Urothelium cell line (cell line): ENCODE measurements at regions not wholly inside any gene's neighbourhood (a gene's known extent, or its start where the extent isn't known, plus 50 kb on each side); places are given as distances from the start of the nearest gene placed in this dataset.
A peak's percentile ranks its signal among the peaks of the same experiment; 100 is the strongest.

Source experiments
- DNase-seq: peaks from one replicate; pipeline ENCODE4 v3.0.0; 2011; ENCODE audit warnings: low spot score, mixed read lengths
- FAIRE-seq: peaks from 2 replicates; lab custom pipeline; 2011; peaks lifted over from hg19 to GRCh38; lab: Jason Lieb, UNC

GRCh38 chr7:84450772-84451171 is 256.2 kb upstream of the SEMA3A start:
- FAIRE-seq (no peak), DNase-seq (no peak)

- FAIRE-seq (peak; percentile 40), DNase-seq (no peak)
Measured at GRCh38 chr7:84447636-84448293, 253.2 kb upstream of the SEMA3A start.

- FAIRE-seq (peak; percentile 42), DNase-seq (no peak)
Measured at GRCh38 chr7:84446991-84447480, 252.4 kb upstream of the SEMA3A start.

GRCh38 chr7:84425702-84426259 is 231.2 kb upstream of the SEMA3A start:
- DNase-seq, result no peak
- FAIRE-seq, result no peak

GRCh38 chr7:84422790-84423189 is 228.2 kb upstream of the SEMA3A start:
- no peak for FAIRE-seq
- DNase-seq, result no peak

GRCh38 chr7:84412161-84412969 is 217.8 kb upstream of the SEMA3A start:
- peak; percentile 81 for DNase-seq
- peak; percentile 98 for FAIRE-seq

- DNase-seq (no peak), FAIRE-seq (no peak)
Measured at GRCh38 chr7:84399661-84400060, 205.1 kb upstream of the SEMA3A start.

GRCh38 chr7:84394219-84394618 is 199.6 kb upstream of the SEMA3A start:
- DNase-seq (no peak), FAIRE-seq (peak; percentile 9)

- DNase-seq (no peak), FAIRE-seq (no peak)
Measured at GRCh38 chr7:84393786-84394185, 199.2 kb upstream of the SEMA3A start.

GRCh38 chr7:84390845-84391244 is 196.3 kb upstream of the SEMA3A start:
- DNase-seq, result no peak
- FAIRE-seq, result no peak

- no peak for DNase-seq
- FAIRE-seq, result no peak
Measured at GRCh38 chr7:84389242-84389641, 194.7 kb upstream of the SEMA3A start.

- DNase-seq (no peak), FAIRE-seq (no peak)
Measured at GRCh38 chr7:84387595-84387994, 193.0 kb upstream of the SEMA3A start.

- FAIRE-seq, result peak; percentile 13
- DNase-seq, result no peak
Measured at GRCh38 chr7:84384417-84384816, 189.8 kb upstream of the SEMA3A start.

- no peak for FAIRE-seq
- no peak for DNase-seq
Measured at GRCh38 chr7:84379446-84379845, 184.9 kb upstream of the SEMA3A start.

- DNase-seq, result no peak
- FAIRE-seq, result no peak
Measured at GRCh38 chr7:84372712-84373111, 178.1 kb upstream of the SEMA3A start.

- FAIRE-seq, result peak; percentile 93
Measured at GRCh38 chr7:84372155-84372621, 177.6 kb upstream of the SEMA3A start.

GRCh38 chr7:84370114-84370513 is 175.5 kb upstream of the SEMA3A start:
- FAIRE-seq, result no peak

More at GRCh38 chr7:84372155-84372621, 177.6 kb upstream of the SEMA3A start:
- DNase-seq, result peak; percentile 53

GRCh38 chr7:84368122-84368521 is 173.5 kb upstream of the SEMA3A start:
- DNase-seq (no peak), FAIRE-seq (no peak)

More at GRCh38 chr7:84370114-84370513, 175.5 kb upstream of the SEMA3A start:
- DNase-seq, result no peak

- DNase-seq, result peak; percentile 34
- no peak for FAIRE-seq
Measured at GRCh38 chr7:84364708-84365107, 170.1 kb upstream of the SEMA3A start.

GRCh38 chr7:84363741-84364140 is 169.2 kb upstream of the SEMA3A start:
- FAIRE-seq (no peak), DNase-seq (no peak)

GRCh38 chr7:84362828-84363227 is 168.2 kb upstream of the SEMA3A start:
- peak; percentile 69 for FAIRE-seq
- no peak for DNase-seq

- DNase-seq, result no peak
- no peak for FAIRE-seq
Measured at GRCh38 chr7:84362360-84362759, 167.8 kb upstream of the SEMA3A start.
